ENCODE measurements at regions not wholly inside any gene's neighbourhood (a gene's known extent, or its start where the extent isn't known, plus 50 kb on each side); places are given as distances from the start of the nearest gene placed in this dataset.
A peak's percentile ranks its signal among the peaks of the same experiment; 100 is the strongest.

DNA sequence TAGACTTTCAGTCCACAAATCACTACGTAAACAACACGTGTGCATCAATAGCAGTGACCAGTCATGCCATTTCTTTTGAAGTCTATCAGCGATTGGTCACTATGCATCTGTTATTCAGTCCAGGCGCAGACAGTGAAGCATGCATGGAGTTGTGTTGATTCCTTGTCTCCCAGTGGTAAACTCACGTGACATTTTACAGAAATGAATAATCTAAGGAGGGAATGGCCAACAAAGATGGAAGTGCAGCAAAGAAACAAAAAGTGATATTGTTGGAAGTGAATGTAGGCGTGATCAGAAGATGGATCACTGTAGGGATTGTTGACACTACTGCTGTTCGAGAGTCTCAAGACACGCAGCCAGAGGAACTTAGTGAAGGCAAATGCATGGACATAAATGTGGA, 317.8 kb upstream of the MGAT5 start:
- TF ChIP-seq, protein P1, sequence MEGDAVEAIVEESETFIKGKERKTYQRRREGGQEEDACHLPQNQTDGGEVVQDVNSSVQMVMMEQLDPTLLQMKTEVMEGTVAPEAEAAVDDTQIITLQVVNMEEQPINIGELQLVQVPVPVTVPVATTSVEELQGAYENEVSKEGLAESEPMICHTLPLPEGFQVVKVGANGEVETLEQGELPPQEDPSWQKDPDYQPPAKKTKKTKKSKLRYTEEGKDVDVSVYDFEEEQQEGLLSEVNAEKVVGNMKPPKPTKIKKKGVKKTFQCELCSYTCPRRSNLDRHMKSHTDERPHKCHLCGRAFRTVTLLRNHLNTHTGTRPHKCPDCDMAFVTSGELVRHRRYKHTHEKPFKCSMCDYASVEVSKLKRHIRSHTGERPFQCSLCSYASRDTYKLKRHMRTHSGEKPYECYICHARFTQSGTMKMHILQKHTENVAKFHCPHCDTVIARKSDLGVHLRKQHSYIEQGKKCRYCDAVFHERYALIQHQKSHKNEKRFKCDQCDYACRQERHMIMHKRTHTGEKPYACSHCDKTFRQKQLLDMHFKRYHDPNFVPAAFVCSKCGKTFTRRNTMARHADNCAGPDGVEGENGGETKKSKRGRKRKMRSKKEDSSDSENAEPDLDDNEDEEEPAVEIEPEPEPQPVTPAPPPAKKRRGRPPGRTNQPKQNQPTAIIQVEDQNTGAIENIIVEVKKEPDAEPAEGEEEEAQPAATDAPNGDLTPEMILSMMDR (IDR thresholded peaks at IDR 0.05; ENCODE audit: low read depth, low read length, missing control alignments) = no peak
- DNase-seq (ENCODE audit: low read depth) = no peak
- H3K4me3 ChIP-seq (ENCODE audit: low read depth, low read length) = no peak overlapping the region
- in situ Hi-C loops (cut with HindIII; ENCODE audit: low sequenced_read_pairs) = no loop called here

DNA sequence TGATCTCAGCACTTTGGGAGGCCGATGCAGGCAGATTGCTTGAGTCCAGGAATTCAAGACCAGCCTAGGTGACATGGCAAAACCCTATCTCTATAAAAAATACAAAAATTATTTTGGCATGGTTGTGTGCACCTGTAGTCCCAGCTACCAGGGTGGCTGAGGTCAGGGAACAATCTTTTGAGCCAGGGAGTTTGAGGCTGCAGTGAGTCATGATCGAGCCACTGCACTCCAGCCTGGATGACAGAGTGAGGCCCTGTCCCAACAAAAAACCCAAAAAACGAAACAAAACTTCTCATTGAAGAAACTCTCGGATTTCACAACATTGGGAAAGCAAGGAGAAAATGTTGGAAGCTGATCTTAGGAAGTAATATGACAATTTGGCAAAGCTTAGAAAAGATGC, 317.3 kb upstream of the MGAT5 start:
- no peak for DNase-seq (ENCODE audit: low read depth)
- in situ Hi-C loops (cut with HindIII; ENCODE audit: low sequenced_read_pairs) = no loop called here
- TF ChIP-seq, protein P1 (IDR thresholded peaks at IDR 0.05; ENCODE audit: low read depth, low read length, missing control alignments) = no peak

DNA sequence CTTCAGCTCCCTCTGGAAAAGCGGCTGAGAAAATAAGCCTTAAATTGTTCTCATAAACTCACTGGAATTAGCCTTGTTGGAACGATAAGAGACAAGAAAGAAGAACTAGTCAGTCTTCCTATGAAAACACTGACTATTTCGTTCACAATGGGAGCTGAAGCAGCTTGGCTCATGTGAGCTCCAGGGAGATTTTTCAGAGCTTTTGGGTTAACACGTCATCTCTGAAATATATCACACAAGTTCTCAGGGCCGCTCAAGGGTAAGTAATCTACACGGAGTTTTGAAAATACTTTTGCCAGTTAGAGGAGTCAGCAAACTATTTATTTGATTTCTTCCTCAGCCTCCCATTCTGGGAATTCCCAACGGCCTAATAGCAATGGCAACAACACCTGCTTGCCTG, 316.2 kb upstream of the MGAT5 start:
- in situ Hi-C loops (cut with HindIII; ENCODE audit: low sequenced_read_pairs) = no loop called here
- DNase-seq (ENCODE audit: low read depth) = peak; percentile 1
- TF ChIP-seq, protein P1 (IDR thresholded peaks at IDR 0.05; ENCODE audit: low read depth, low read length, missing control alignments) = no peak
- no peak overlapping the region for H3K4me3 ChIP-seq (ENCODE audit: low read depth, low read length)

More for the DNA sequence above, 317.3 kb upstream of the MGAT5 start:
- no peak overlapping the region for H3K4me3 ChIP-seq (ENCODE audit: low read depth, low read length)

DNA sequence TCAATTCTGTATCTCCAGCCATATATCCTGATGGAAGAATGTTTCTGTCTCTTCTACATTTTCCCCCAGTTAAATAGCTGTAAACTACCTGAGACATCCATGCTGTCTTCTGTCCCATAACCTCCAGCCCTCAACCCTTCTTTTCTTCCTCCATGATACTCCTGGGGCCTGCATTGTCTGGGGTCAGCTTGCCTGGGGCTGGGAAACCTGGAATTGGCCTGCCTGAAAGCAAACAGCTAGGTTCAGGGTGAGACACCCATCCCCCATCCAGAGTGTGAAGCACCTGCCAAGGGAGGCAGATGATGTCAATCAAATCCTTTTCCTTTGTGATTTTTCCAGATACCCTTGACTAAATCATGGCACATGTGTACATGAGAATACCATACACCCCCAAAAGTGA, 313.7 kb upstream of the MGAT5 start:
- no peak overlapping the region for H3K4me3 ChIP-seq (ENCODE audit: low read depth, low read length)
- in situ Hi-C loops (cut with HindIII; ENCODE audit: low sequenced_read_pairs) = no loop called here
- DNase-seq (ENCODE audit: low read depth) = no peak
- TF ChIP-seq, protein P1 (IDR thresholded peaks at IDR 0.05; ENCODE audit: low read depth, low read length, missing control alignments) = no peak

DNA sequence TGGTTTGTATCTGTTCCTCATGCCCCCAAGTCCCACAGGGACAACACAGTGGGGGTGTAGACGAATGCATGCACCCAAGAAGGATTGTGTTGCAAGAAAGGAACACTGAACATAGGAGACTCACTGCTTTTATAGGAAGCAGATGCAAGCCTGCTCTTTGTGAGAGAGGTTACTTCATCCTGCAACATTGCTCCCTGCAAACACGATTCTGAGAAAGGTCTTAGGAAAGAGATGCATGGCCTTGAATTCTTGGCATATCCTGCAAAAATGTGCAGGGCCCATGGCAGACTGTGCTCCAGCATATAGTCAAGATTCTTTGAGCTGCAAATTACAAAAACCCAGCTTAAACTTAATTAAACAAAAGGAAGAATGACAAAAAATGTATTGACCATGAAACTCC, 312.2 kb upstream of the MGAT5 start:
- TF ChIP-seq, protein P1 (IDR thresholded peaks at IDR 0.05; ENCODE audit: low read depth, low read length, missing control alignments) = no peak
- in situ Hi-C loops (cut with HindIII; ENCODE audit: low sequenced_read_pairs) = no loop called here

DNA sequence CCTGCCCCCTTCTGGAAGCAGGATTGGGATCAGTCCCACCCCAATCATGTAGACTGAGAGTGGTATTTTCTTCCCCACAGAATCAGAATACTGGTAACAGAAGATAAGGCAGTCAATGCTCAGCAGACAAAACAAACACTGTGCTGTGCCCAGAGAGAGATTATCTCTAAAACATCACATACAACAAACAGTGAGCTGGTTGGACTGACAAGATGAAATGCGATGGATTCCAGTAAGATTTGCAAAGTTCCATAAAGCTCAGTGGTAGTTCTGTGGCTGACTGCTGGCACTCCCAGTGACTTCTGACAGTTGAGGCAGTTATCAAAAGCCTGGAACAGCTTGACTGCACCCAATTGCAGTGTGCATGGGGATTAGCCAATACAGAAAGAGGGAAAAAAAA, 311.5 kb upstream of the MGAT5 start:
- H3K4me3 ChIP-seq (ENCODE audit: low read depth, low read length) = no peak overlapping the region
- in situ Hi-C loops (cut with HindIII; ENCODE audit: low sequenced_read_pairs) = no loop called here
- no peak for DNase-seq (ENCODE audit: low read depth)
- TF ChIP-seq, protein P1 (IDR thresholded peaks at IDR 0.05; ENCODE audit: low read depth, low read length, missing control alignments) = no peak

More for the DNA sequence above, 312.2 kb upstream of the MGAT5 start:
- no peak overlapping the region for H3K4me3 ChIP-seq (ENCODE audit: low read depth, low read length)
- DNase-seq (ENCODE audit: low read depth) = no peak

DNA sequence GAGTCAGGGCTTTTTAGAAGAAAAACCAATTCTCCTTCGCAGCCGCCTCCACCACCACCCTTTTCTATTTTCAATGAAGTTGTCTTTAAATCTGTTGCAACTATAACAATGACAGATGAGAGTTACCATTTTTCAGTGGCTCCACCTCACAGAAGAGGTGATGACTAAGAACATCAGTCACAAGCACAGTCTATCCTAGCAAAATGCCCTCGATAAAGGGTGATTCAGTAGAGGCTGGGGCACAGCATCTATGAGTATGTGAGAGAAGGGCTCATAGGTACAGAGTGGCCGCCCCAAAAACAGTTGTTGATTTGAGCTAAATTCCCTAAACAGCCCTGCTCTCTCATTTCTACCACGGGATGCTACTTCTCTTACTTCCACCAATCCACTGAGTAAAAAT, 310.8 kb upstream of the MGAT5 start:
- TF ChIP-seq, protein P1 (IDR thresholded peaks at IDR 0.05; ENCODE audit: low read depth, low read length, missing control alignments) = no peak
- no peak for DNase-seq (ENCODE audit: low read depth)
- in situ Hi-C loops (cut with HindIII; ENCODE audit: low sequenced_read_pairs) = no loop called here
- no peak overlapping the region for H3K4me3 ChIP-seq (ENCODE audit: low read depth, low read length)

All from astrocyte of the cerebellum (primary cell).